CD4-positive, alpha-beta T cell (primary cell): ENCODE measurements at regions not wholly inside any gene's neighbourhood (a gene's known extent, or its start where the extent isn't known, plus 50 kb on each side); places are given as distances from the start of the nearest gene placed in this dataset.

Experiments used
- ATAC-seq: fragments of 200-7000 bp; cut with Tn5 transposase; one replicate; pipeline ENCODE4 v1.10.0; 2022; ENCODE audit warnings: mild to moderate bottlenecking; ENCODE audit not compliant: poor library complexity
- CTCF ChIA-PET: fragments of 350-600 bp; sonication (Branson Sonifier 250); formaldehyde crosslinking; loops from one replicate; lab custom pipeline; 2021; ENCODE audit warnings: antibody characterized with exemption, inconsistent platforms; lab: Charles Lee
- POLR2A ChIA-PET: fragments of 350-600 bp; sonication (Branson Sonifier 250); formaldehyde crosslinking; loops from one replicate; lab custom pipeline; 2021; ENCODE audit warnings: antibody characterized with exemption, inconsistent platforms; lab: Charles Lee
- DNase-seq, 14 experiments: peaks; one replicate each; pipeline ENCODE4 v3.0.0-alpha.2; 2013 to 2020; ENCODE audit warnings: mixed read lengths in 2 of 14
- H3K27ac ChIP-seq, 2 donors: one replicate each; pipeline versions ENCODE4 v1.5.1 to v1.7.0; 2013; ENCODE audit warnings: low read length in 2 of 2, low read depth in 1 of 2, mild to moderate bottlenecking in 1 of 2
- H3K27me3 ChIP-seq, 2 experiments: 1 replicate in 1 of 2; 2 replicates in 1 of 2; pipeline versions ENCODE4 v1.6.1 to v1.7.0; 2013; ENCODE audit warnings: low read length in 2 of 2, control low read depth in 1 of 2, mild to moderate bottlenecking in 1 of 2, moderate library complexity in 1 of 2; ENCODE audit not compliant: insufficient read depth in 2 of 2, control insufficient read depth in 1 of 2
- H3K36me3 ChIP-seq: one replicate; pipeline ENCODE4 v1.6.1; 2013; ENCODE audit warnings: low read length, control low read depth; ENCODE audit not compliant: insufficient read depth
- H3K4me1 ChIP-seq: one replicate; pipeline ENCODE4 v1.6.1; 2013; ENCODE audit warnings: low read length, control low read depth; ENCODE audit not compliant: insufficient read depth
- H3K4me3 ChIP-seq: one replicate; pipeline ENCODE4 v1.5.1; 2013; ENCODE audit warnings: mild to moderate bottlenecking, low read length, moderate library complexity
- H3K9me3 ChIP-seq, 2 experiments: 1 replicate in 1 of 2; 2 replicates in 1 of 2; pipeline versions ENCODE4 v1.6.1 to v1.7.0; 2013; ENCODE audit warnings: low read length in 2 of 2, mild to moderate bottlenecking in 2 of 2, control low read depth in 1 of 2, moderate library complexity in 1 of 2; ENCODE audit not compliant: control insufficient read depth in 1 of 2, insufficient read depth in 1 of 2
- H3K27ac Mint-ChIP-seq: one replicate; pipeline ENCODE4 v1.8.0; 2020; ENCODE audit warnings: mixed read lengths
- H3K27me3 Mint-ChIP-seq: one replicate; pipeline ENCODE4 v1.8.0; 2021; ENCODE audit warnings: mixed read lengths
- H3K36me3 Mint-ChIP-seq: one replicate; pipeline ENCODE4 v1.8.0; 2021; ENCODE audit warnings: low read depth, mixed read lengths
- H3K4me1 Mint-ChIP-seq: one replicate; pipeline ENCODE4 v1.8.0; 2021; ENCODE audit warnings: low read depth, mixed read lengths
- H3K4me3 Mint-ChIP-seq: one replicate; pipeline ENCODE4 v1.8.0; 2020; ENCODE audit warnings: mild to moderate bottlenecking, mixed read lengths
- H3K9me3 Mint-ChIP-seq: one replicate; pipeline ENCODE4 v1.8.0; 2020; ENCODE audit warnings: mixed read lengths
- intact Hi-C, 2 experiments: fragments of 100-400 bp; cut with DNase I in 1 of 2; cut with micrococcal nuclease in 1 of 2; formaldehyde crosslinking; loops; one replicate each; pipeline versions ENCODE4 v1.15.1 to v1.9.0; 2023 to 2025; cut with DNase I, micrococcal nuclease
- TF ChIP-seq, protein P1 (sequence below): fragments of 200-600 bp; IDR thresholded peaks from one replicate; pipeline ENCODE4 v1.8.0; 2022; ENCODE audit warnings: antibody characterized with exemption, mild to moderate bottlenecking

DNA sequence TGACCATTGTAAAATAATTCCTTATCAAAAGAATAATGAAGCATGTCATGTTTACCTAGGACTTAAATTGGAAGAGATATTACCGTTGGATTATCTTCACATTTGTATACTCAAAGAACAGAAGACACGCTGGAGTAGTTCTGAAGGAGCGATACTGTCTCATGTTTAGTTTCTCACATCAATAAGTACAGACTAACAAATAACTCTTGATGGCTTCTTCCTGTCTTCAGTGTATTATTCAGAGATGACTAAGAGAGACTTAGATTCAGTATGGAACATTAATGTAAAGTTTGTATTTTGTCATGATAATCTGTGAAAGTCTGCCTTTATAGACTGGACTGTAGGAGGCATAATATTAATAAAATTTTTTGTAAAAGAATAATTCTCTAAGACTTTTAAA, 72.7 kb downstream of the SPRY1 start:
- DNase-seq: no peak
- no peak overlapping the region for H3K27ac ChIP-seq
- no peaks in the 10 kb centered on the region for H3K36me3 Mint-ChIP-seq
- H3K27me3 ChIP-seq: no peaks in the 10 kb centered on the region
- TF ChIP-seq, protein P1, sequence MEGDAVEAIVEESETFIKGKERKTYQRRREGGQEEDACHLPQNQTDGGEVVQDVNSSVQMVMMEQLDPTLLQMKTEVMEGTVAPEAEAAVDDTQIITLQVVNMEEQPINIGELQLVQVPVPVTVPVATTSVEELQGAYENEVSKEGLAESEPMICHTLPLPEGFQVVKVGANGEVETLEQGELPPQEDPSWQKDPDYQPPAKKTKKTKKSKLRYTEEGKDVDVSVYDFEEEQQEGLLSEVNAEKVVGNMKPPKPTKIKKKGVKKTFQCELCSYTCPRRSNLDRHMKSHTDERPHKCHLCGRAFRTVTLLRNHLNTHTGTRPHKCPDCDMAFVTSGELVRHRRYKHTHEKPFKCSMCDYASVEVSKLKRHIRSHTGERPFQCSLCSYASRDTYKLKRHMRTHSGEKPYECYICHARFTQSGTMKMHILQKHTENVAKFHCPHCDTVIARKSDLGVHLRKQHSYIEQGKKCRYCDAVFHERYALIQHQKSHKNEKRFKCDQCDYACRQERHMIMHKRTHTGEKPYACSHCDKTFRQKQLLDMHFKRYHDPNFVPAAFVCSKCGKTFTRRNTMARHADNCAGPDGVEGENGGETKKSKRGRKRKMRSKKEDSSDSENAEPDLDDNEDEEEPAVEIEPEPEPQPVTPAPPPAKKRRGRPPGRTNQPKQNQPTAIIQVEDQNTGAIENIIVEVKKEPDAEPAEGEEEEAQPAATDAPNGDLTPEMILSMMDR: no peak
- no peak overlapping the region for H3K4me3 Mint-ChIP-seq
- ChIA-PET CTCF (no interaction called here), POLR2A (no interaction called here)
- no peak for ATAC-seq
- H3K36me3 ChIP-seq: no peaks in the 10 kb centered on the region
- H3K4me1 ChIP-seq: no peaks in the 10 kb centered on the region
- no peak overlapping the region for H3K4me3 ChIP-seq
- no peaks in the 10 kb centered on the region for H3K4me1 Mint-ChIP-seq
- no peaks in the 10 kb centered on the region for H3K27me3 Mint-ChIP-seq
- intact Hi-C loops: no loop called here
- H3K9me3 ChIP-seq: no peaks in the 10 kb centered on the region
- H3K9me3 Mint-ChIP-seq: no peaks in the 10 kb centered on the region
- no peak overlapping the region for H3K27ac Mint-ChIP-seq

DNA sequence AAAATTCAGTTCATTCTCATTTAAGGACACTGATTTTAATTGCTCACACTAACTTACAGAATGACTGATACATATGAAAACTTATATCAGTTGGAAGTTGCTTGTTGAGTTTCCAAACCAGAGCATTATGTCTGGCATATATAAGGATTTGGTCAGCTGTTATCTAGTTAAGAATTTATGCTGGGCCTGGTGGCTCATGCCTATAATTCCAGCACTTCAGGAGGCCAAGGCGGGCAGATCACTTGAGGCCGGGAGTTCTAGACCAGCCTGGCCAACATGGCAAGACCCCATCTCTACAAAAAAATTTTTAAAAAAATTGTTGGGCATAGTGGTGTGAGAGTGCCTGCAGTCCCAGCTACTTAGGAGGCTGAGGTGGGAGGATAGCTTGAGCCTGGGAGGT, 73.1 kb downstream of the SPRY1 start:
- TF ChIP-seq, protein P1: no peak
- ChIA-PET POLR2A (no interaction called here), CTCF (no interaction called here)
- intact Hi-C loops: no loop called here
- Histone ChIP-seq H3K9me3 (no peaks in the 10 kb centered on the region), H3K4me3 (no peak overlapping the region), H3K36me3 (no peaks in the 10 kb centered on the region), H3K27me3 (no peaks in the 10 kb centered on the region), H3K27ac (no peak overlapping the region), H3K4me1 (no peaks in the 10 kb centered on the region)
- Mint-ChIP-seq H3K36me3 (no peaks in the 10 kb centered on the region), H3K27me3 (no peaks in the 10 kb centered on the region), H3K4me1 (no peaks in the 10 kb centered on the region), H3K4me3 (no peak overlapping the region), H3K27ac (no peak overlapping the region), H3K9me3 (no peaks in the 10 kb centered on the region)
- ATAC-seq (no peak), DNase-seq (no peak)

- POLR2A ChIA-PET: no interaction called here
- no peak overlapping the region for H3K27ac ChIP-seq
- no peak for ATAC-seq
Measured at GRCh38 chr4:123470640-123471039, 74.0 kb downstream of the SPRY1 start.

More at GRCh38 chr4:123470640-123471039, 74.0 kb downstream of the SPRY1 start:
- H3K4me3 ChIP-seq: no peak overlapping the region
- no peaks in the 10 kb centered on the region for H3K36me3 ChIP-seq
- no peak for DNase-seq
- Mint-ChIP-seq H3K4me1 (no peaks in the 10 kb centered on the region), H3K9me3 (no peaks in the 10 kb centered on the region), H3K4me3 (no peak overlapping the region), H3K36me3 (no peaks in the 10 kb centered on the region), H3K27ac (no peak overlapping the region), H3K27me3 (no peaks in the 10 kb centered on the region)
- H3K4me1 ChIP-seq: no peaks in the 10 kb centered on the region
- no peaks in the 10 kb centered on the region for H3K27me3 ChIP-seq
- H3K9me3 ChIP-seq: no peaks in the 10 kb centered on the region
- TF ChIP-seq, protein P1: no peak
- intact Hi-C loops: no loop called here
- CTCF ChIA-PET: no interaction called here
